ENCODE measurements at regions not wholly inside any gene's neighbourhood (a gene's known extent, or its start where the extent isn't known, plus 50 kb on each side); places are given as distances from the start of the nearest gene placed in this dataset.

GRCh38 chr17:77399319-77399957 lies 258.7 kb downstream of the SEC14L1 start:
- no peak for TF ChIP-seq POLR2A (IDR thresholded peaks at IDR 0.05)
- no peak for TF ChIP-seq CTCF (IDR thresholded peaks at IDR 0.05)

All from transverse colon (tissue), 3 donors.